PC-9 (cell line): ENCODE measurements at regions not wholly inside any gene's neighbourhood (a gene's known extent, or its start where the extent isn't known, plus 50 kb on each side); places are given as distances from the start of the nearest gene placed in this dataset.

ENCODE experiments used
- EZH2 ChIP-seq: fragments of 200-600 bp; sonication (generic); IDR thresholded peaks from 2 replicates; pipeline ENCODE4 v1.8.0; 2017; ENCODE audit warnings: antibody characterized with exemption, low read depth
- TF ChIP-seq, protein P1 (sequence below): fragments of 200-600 bp; sonication (generic); conservative IDR thresholded peaks from 2 replicates; pipeline ENCODE4 v1.6.1; 2017; ENCODE audit warnings: mixed run types, antibody characterized with exemption, mild to moderate bottlenecking, moderate library complexity

GRCh38 chr15:29612096-29612495, 210.2 kb downstream of the TJP1 start:
- TF ChIP-seq, protein P1, sequence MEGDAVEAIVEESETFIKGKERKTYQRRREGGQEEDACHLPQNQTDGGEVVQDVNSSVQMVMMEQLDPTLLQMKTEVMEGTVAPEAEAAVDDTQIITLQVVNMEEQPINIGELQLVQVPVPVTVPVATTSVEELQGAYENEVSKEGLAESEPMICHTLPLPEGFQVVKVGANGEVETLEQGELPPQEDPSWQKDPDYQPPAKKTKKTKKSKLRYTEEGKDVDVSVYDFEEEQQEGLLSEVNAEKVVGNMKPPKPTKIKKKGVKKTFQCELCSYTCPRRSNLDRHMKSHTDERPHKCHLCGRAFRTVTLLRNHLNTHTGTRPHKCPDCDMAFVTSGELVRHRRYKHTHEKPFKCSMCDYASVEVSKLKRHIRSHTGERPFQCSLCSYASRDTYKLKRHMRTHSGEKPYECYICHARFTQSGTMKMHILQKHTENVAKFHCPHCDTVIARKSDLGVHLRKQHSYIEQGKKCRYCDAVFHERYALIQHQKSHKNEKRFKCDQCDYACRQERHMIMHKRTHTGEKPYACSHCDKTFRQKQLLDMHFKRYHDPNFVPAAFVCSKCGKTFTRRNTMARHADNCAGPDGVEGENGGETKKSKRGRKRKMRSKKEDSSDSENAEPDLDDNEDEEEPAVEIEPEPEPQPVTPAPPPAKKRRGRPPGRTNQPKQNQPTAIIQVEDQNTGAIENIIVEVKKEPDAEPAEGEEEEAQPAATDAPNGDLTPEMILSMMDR: no peak
- no peak for TF ChIP-seq EZH2
